HAP-1 (cell line): ENCODE measurements at regions not wholly inside any gene's neighbourhood (a gene's known extent, or its start where the extent isn't known, plus 50 kb on each side); places are given as distances from the start of the nearest gene placed in this dataset.
"Not testable (repeated sequence)": the region's sequence is repeated elsewhere in the genome, so short reads cannot be mapped to it uniquely, and the experiment has no call there.

Source experiments
- DNase-seq, 2 experiments: peaks; one replicate each; pipeline ENCODE4 v3.0.0-alpha.2; 2016 to 2020; ENCODE audit warnings: low spot score in 2 of 2
- H3K27me3 ChIP-seq: fragments of 250-450 bp; sonication (Bioruptor Pico); 2 replicates; pipeline ENCODE4 v1.5.1; 2020; ENCODE audit warnings: low read depth, mild to moderate bottlenecking, moderate library complexity
- H3K36me3 ChIP-seq: fragments of 250-450 bp; sonication (Bioruptor Pico); replicated peaks from 2 replicates; pipeline ENCODE4 v1.5.1; 2020; ENCODE audit warnings: mild to moderate bottlenecking
- H3K4me1 ChIP-seq: fragments of 250-450 bp; sonication (Bioruptor Pico); 2 replicates; pipeline ENCODE4 v1.5.1; 2020; ENCODE audit warnings: mild to moderate bottlenecking
- H3K4me3 ChIP-seq: fragments of 250-450 bp; sonication (Bioruptor Pico); 2 replicates; pipeline ENCODE4 v1.5.1; 2020; ENCODE audit warnings: mild to moderate bottlenecking, moderate library complexity
- H3K9me3 ChIP-seq: fragments of 250-450 bp; sonication (Bioruptor Pico); 2 replicates; pipeline ENCODE4 v1.5.1; 2020; ENCODE audit warnings: mild to moderate bottlenecking, moderate library complexity
- in situ Hi-C: fragments of 300-500 bp; cut with MboI; formaldehyde crosslinking; loops from 3 replicates; pipeline ENCODE4 v1.14.3; 2020; ENCODE audit warnings: low sequenced_read_pairs, inconsistent platforms, mixed read lengths

- DNase-seq = no peak
- no peaks in the 10 kb centered on the region for H3K4me1 ChIP-seq
- H3K27me3 ChIP-seq = no peaks in the 10 kb centered on the region
- H3K36me3 ChIP-seq = no peaks in the 10 kb centered on the region
- no peaks in the 10 kb centered on the region for H3K9me3 ChIP-seq
- in situ Hi-C loops = no loop called here
- no peak overlapping the region for H3K4me3 ChIP-seq
Measured at GRCh38 chr7:41438705-41439514, 264.0 kb downstream of the INHBA start.

- Histone ChIP-seq H3K36me3 (no peaks in the 10 kb centered on the region), H3K9me3 (no peaks in the 10 kb centered on the region), H3K4me3 (no peak overlapping the region), H3K4me1 (no peaks in the 10 kb centered on the region), H3K27me3 (no peaks in the 10 kb centered on the region)
- no peak for DNase-seq
- in situ Hi-C loops = no loop called here
Measured at GRCh38 chr7:41437257-41438196, 265.4 kb downstream of the INHBA start.

DNA sequence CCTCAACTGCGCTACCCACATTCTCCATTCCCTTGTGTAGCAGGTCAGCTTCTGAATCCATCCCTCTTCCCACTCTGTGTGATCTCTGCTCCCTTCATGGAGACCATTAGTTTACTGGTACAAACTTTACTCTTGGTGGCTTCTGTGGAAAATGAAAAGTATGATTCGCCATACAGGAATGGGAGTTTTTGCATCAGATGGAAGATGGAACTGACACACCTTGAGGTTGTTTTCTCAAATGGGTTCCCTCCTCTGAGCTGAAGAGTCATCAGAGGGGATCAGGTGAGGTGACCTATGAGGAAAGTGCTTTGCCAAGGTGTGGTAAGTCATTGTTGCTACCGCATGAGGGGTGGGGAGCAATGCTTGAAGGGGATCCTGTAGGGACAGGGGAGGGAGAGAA, 266.8 kb downstream of the INHBA start:
- no peaks in the 10 kb centered on the region for H3K27me3 ChIP-seq
- in situ Hi-C loops = no loop called here
- no peaks in the 10 kb centered on the region for H3K36me3 ChIP-seq
- H3K4me1 ChIP-seq = no peaks in the 10 kb centered on the region
- DNase-seq = no peak
- no peaks in the 10 kb centered on the region for H3K9me3 ChIP-seq
- no peak overlapping the region for H3K4me3 ChIP-seq

- H3K4me3 ChIP-seq, DNase-seq, in situ Hi-C loops, H3K9me3 ChIP-seq, H3K4me1 ChIP-seq, H3K27me3 ChIP-seq, H3K36me3 ChIP-seq: not testable (repeated sequence)
Measured at GRCh38 chr7:41435020-41435419, 267.9 kb downstream of the INHBA start.

DNA sequence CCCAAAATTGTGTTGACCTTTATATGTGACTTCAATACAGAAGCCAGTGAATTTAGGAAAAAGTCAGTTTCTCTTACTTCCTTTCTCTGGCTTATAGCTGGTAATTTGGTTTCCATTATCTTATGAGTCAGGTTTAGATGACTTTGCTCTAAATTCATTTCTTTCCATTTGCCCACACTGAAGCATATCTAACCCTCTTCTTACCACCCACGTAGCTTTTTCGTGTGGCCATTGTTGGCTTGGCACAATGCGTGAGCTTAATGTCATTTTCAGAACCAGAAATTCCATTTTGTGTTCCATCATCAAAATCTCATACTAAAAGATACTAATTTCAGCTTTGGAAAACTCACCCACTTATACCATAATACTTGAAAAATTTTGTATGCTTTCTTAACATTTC, 271.2 kb downstream of the INHBA start:
- H3K27me3 ChIP-seq = no peaks in the 10 kb centered on the region

GRCh38 chr7:41428381-41428780, 274.5 kb downstream of the INHBA start:
- no peaks in the 10 kb centered on the region for H3K36me3 ChIP-seq
- no peak overlapping the region for H3K4me3 ChIP-seq
- in situ Hi-C loops = no loop called here
- DNase-seq = no peak
- H3K9me3 ChIP-seq = no peaks in the 10 kb centered on the region
- no peaks in the 10 kb centered on the region for H3K27me3 ChIP-seq
- H3K4me1 ChIP-seq = no peaks in the 10 kb centered on the region

More for the DNA sequence above, 271.2 kb downstream of the INHBA start:
- no peak overlapping the region for H3K4me3 ChIP-seq
- no peaks in the 10 kb centered on the region for H3K4me1 ChIP-seq
- H3K36me3 ChIP-seq = no peaks in the 10 kb centered on the region
- in situ Hi-C loops = no loop called here
- DNase-seq = no peak
- H3K9me3 ChIP-seq = no peaks in the 10 kb centered on the region

DNA sequence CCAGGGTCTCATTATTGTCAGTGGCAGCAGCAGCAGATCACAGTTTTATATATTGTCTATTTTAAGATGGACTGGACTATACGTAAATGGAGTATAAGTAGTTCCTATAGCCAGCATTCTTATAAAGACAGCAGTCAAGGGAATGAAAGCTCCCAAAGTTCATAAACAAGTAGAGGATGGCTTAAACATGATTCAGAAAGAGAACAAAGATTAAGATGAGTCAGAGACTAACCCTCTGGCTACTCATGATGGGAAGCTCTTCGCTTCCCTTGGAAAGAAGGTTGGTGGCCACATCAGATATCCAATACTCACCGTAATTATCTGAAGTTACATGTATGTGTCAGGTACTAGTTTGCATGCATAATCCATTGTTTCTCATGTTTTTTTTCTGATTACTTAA, 277.0 kb downstream of the INHBA start:
- no peaks in the 10 kb centered on the region for H3K9me3 ChIP-seq
- H3K4me3 ChIP-seq = no peak overlapping the region
- in situ Hi-C loops = no loop called here
- H3K36me3 ChIP-seq = no peaks in the 10 kb centered on the region
- H3K27me3 ChIP-seq = no peaks in the 10 kb centered on the region
- DNase-seq = no peak
- H3K4me1 ChIP-seq = no peaks in the 10 kb centered on the region

DNA sequence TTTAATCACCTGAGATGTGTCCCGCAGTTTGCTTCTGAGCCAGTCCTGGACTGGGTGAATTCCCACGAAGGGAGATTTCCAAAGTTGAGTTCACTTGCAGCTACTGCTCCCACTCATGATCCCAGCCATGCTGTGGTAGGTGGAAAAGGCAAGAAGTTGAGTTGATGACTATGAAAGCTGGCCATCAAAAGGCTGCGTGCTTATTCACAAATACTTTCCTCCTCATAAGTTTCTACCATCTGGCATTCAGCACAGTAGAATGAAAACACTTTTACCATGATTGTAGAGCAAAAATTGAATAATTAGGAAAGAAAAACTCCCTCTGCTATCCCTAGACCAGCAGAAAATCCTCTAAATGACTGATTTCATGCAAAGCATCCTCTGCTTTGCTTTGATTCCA, 281.8 kb downstream of the INHBA start:
- in situ Hi-C loops = no loop called here

DNA sequence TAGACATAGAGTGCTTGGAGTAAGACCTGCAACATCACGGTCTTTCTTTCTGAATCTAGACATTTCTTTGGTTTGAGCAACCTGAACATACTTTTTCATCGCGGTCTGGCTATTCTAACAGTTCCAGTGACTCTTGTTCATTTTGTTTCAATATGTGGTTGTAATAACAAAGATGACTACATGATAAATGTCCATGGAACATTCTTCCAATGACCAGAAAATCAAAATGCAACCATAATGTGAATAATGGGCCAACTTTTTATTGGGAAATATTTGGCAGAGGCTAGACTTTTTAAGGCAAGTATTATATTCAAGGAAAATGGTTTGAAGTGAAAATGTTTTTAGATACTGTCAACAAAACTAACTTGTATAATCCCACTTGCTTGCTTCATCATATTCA, 282.5 kb downstream of the INHBA start:
- Histone ChIP-seq H3K9me3 (no peaks in the 10 kb centered on the region), H3K4me1 (no peaks in the 10 kb centered on the region), H3K27me3 (no peaks in the 10 kb centered on the region), H3K4me3 (no peak overlapping the region), H3K36me3 (no peaks in the 10 kb centered on the region)
- no peak for DNase-seq
- in situ Hi-C loops = no loop called here

More for the DNA sequence above, 281.8 kb downstream of the INHBA start:
- H3K36me3 ChIP-seq = no peaks in the 10 kb centered on the region
- H3K27me3 ChIP-seq = no peaks in the 10 kb centered on the region
- DNase-seq = no peak
- H3K9me3 ChIP-seq = no peaks in the 10 kb centered on the region
- H3K4me3 ChIP-seq = no peak overlapping the region
- no peaks in the 10 kb centered on the region for H3K4me1 ChIP-seq

DNA sequence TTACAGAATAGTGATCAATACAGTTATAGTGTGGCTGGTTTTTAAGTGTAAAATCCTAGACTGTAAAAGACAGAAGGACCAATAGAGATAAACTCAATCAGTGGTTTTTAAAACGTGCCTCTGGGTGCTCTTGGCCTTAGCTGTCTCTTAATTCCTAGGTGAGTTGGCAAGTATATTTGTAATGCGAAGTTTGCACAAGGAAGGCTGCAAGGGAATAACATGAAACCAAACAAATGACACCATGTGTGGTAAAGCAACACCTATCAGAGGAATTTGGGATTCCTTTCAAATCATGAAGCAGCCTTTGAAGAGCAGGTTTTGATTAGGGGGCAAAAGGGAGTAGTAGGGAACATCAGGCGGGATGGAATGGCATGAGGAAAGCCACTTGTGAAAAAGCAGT, 284.6 kb downstream of the INHBA start:
- Histone ChIP-seq H3K36me3 (no peaks in the 10 kb centered on the region), H3K4me3 (no peak overlapping the region), H3K9me3 (no peaks in the 10 kb centered on the region), H3K4me1 (no peaks in the 10 kb centered on the region), H3K27me3 (no peaks in the 10 kb centered on the region)
- no peak for DNase-seq
- in situ Hi-C loops = no loop called here

DNA sequence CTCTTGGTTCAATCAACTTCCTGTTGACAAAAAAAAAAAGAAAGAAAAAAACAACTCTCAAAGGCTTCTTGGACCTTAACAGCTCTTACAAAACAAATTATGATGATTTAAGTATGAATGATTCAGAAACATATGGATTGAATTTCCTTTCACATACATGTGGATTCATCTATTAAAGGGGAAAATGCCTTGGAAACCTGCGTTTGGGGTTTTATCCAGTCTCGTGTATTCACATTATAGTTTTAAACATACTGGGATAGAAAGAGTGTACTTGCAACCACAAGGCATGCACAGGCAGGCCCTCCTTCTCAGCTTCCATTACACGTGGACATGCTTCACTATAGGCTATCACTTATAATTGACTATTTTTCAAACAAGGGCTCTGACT, 286.7 kb downstream of the INHBA start:
- no peak overlapping the region for H3K4me3 ChIP-seq
- no peaks in the 10 kb centered on the region for H3K27me3 ChIP-seq
- no peak for DNase-seq
- H3K36me3 ChIP-seq = no peaks in the 10 kb centered on the region
- H3K4me1 ChIP-seq = no peaks in the 10 kb centered on the region
- in situ Hi-C loops = no loop called here
- H3K9me3 ChIP-seq = no peaks in the 10 kb centered on the region

- H3K4me3 ChIP-seq = no peak overlapping the region
- in situ Hi-C loops = no loop called here
- DNase-seq = no peak
Measured at GRCh38 chr7:41415471-41416207, 287.3 kb downstream of the INHBA start.

GRCh38 chr7:41415051-41415450, 287.8 kb downstream of the INHBA start:
- Histone ChIP-seq H3K4me1 (no peaks in the 10 kb centered on the region), H3K9me3 (no peaks in the 10 kb centered on the region), H3K4me3 (no peak overlapping the region), H3K36me3 (no peaks in the 10 kb centered on the region), H3K27me3 (no peaks in the 10 kb centered on the region)
- no peak for DNase-seq
- in situ Hi-C loops = no loop called here

More at GRCh38 chr7:41415471-41416207, 287.3 kb downstream of the INHBA start:
- H3K9me3 ChIP-seq = no peaks in the 10 kb centered on the region
- H3K27me3 ChIP-seq = no peaks in the 10 kb centered on the region
- no peaks in the 10 kb centered on the region for H3K36me3 ChIP-seq
- H3K4me1 ChIP-seq = no peaks in the 10 kb centered on the region
